C4-2B (cell line): ENCODE measurements at regions not wholly inside any gene's neighbourhood (a gene's known extent, or its start where the extent isn't known, plus 50 kb on each side); places are given as distances from the start of the nearest gene placed in this dataset.

Experiments
- ZFX ChIP-seq: fragments of 450-650 bp; IDR thresholded peaks from 2 replicates; pipeline ENCODE4 v1.6.1; 2017
- TF ChIP-seq, protein P1 (sequence below): fragments of 450-650 bp; conservative IDR thresholded peaks from 2 replicates; pipeline ENCODE4 v1.5.1; 2017; ENCODE audit warnings: mild to moderate bottlenecking

DNA sequence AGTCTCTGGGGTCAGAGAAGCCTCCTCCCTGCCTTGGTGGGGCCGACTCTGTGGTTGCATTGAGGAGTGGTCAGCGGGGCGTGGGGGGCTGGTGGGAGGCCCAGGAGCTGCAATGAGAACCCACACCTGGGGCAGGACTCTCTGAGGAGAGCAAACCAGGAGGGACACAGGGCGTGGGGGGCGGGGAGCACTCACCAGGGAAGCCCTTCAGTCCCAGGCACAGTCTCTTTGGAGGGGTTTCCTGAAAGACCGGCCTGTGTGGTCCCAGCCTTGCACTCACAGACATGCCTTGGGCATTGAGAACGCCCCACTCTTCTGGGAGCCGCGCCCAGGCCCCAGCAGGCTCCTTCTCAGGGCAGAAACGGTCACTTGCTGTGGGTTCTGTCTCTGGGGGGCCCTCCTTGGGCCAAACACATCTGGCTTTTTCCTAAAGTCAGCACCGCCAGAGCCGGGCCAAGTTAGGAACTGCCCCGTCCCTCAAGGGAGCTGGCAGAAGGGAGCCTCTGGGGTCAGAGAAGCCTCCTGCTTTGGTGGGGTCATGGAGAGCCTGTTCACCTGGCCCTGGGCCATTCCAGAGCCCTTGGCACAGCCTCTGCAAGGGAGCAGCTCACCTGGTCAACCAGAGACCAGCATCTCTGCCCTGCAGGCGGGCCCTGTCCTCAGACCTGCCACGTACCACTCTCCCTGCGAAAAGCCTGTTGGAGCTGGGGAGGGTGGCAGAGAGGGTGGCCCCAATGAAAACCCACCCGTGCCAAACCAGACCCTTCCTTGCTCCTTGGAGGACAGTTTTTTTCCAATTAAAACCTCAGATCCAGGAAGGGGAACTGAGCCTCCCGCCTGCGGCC, 59.9 kb upstream of the TTC34 start:
- TF ChIP-seq, protein P1, sequence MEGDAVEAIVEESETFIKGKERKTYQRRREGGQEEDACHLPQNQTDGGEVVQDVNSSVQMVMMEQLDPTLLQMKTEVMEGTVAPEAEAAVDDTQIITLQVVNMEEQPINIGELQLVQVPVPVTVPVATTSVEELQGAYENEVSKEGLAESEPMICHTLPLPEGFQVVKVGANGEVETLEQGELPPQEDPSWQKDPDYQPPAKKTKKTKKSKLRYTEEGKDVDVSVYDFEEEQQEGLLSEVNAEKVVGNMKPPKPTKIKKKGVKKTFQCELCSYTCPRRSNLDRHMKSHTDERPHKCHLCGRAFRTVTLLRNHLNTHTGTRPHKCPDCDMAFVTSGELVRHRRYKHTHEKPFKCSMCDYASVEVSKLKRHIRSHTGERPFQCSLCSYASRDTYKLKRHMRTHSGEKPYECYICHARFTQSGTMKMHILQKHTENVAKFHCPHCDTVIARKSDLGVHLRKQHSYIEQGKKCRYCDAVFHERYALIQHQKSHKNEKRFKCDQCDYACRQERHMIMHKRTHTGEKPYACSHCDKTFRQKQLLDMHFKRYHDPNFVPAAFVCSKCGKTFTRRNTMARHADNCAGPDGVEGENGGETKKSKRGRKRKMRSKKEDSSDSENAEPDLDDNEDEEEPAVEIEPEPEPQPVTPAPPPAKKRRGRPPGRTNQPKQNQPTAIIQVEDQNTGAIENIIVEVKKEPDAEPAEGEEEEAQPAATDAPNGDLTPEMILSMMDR = no peak
- no peak for TF ChIP-seq ZFX
